HEK293 (cell line): ENCODE measurements at regions not wholly inside any gene's neighbourhood (a gene's known extent, or its start where the extent isn't known, plus 50 kb on each side); places are given as distances from the start of the nearest gene placed in this dataset.

Source experiments
- CTCF ChIA-PET: fragments of 350-600 bp; formaldehyde crosslinking; extraction: SDS; loops from one replicate; lab custom pipeline; 2021; ENCODE audit warnings: antibody characterized with exemption; lab: Yijun Ruan, JAX
- POLR2A ChIA-PET: fragments of 300-600 bp; formaldehyde crosslinking; extraction: SDS; loops from one replicate; lab custom pipeline; 2020; ENCODE audit warnings: antibody characterized with exemption, inconsistent platforms; lab: Yijun Ruan, JAX
- H3K27ac ChIP-seq: fragments of 200-500 bp; sonication (Bioruptor generic); 2 replicates; pipeline ENCODE4 v1.5.1; 2014; ENCODE audit warnings: low read depth, low read length, control low read depth, inconsistent platforms; ENCODE audit errors: extremely low read depth
- H3K36me3 ChIP-seq, 2 experiments: fragments of 200-500 bp in 1 of 2; sonication (Bioruptor generic) in 1 of 2; 1 replicate in 1 of 2; 2 replicates in 1 of 2; pipeline ENCODE4 v1.5.1; 2014 to 2017; ENCODE audit warnings: inconsistent platforms in 2 of 2, low read length in 2 of 2; ENCODE audit not compliant: control insufficient read depth in 2 of 2, insufficient read depth in 1 of 2
- H3K4me1 ChIP-seq: fragments of 200-500 bp; sonication (Bioruptor generic); 2 replicates; pipeline ENCODE4 v1.5.1; 2014; ENCODE audit warnings: mild to moderate bottlenecking, low read length, inconsistent platforms; ENCODE audit not compliant: control insufficient read depth, insufficient read depth
- H3K4me3 ChIP-seq: 2 replicates; pipeline ENCODE4 v1.5.1; 2011; ENCODE audit warnings: low read depth, mild to moderate bottlenecking, control low read depth, low read length, moderate library complexity
- H3K9me3 ChIP-seq: fragments of 200-500 bp; sonication (Bioruptor generic); 2 replicates; pipeline ENCODE4 v1.5.1; 2014; ENCODE audit warnings: low read depth, low read length, inconsistent platforms; ENCODE audit not compliant: control insufficient read depth, insufficient read depth
- GFI1B ChIP-seq: fragments of 450-650 bp; formaldehyde crosslinking; IDR thresholded peaks from 2 replicates; pipeline ENCODE4 v1.5.1; 2016; ENCODE audit warnings: missing biosample characterization, missing genetic modification characterization
- GLI2 ChIP-seq: fragments of 450-650 bp; formaldehyde crosslinking; IDR thresholded peaks from 2 replicates; pipeline ENCODE4; 2017; ENCODE audit warnings: missing biosample characterization, missing genetic modification characterization, low read depth, borderline replicate concordance
- GLIS1 ChIP-seq: fragments of 450-650 bp; formaldehyde crosslinking; IDR thresholded peaks from 2 replicates; pipeline ENCODE4 v1.5.1; 2016; ENCODE audit warnings: missing biosample characterization, missing genetic modification characterization
- KLF10 ChIP-seq: fragments of 450-650 bp; IDR thresholded peaks from 2 replicates; pipeline ENCODE4 v1.5.1; 2018; ENCODE audit warnings: missing biosample characterization, mild to moderate bottlenecking, missing genetic modification characterization
- KLF9 ChIP-seq: fragments of 450-650 bp; formaldehyde crosslinking; IDR thresholded peaks from 2 replicates; pipeline ENCODE4 v1.5.1; 2016; ENCODE audit warnings: missing biosample characterization, missing genetic modification characterization, low read depth
- MYNN ChIP-seq: fragments of 450-650 bp; formaldehyde crosslinking; IDR thresholded peaks from 2 replicates; pipeline ENCODE4 v1.5.1; 2016; ENCODE audit warnings: missing biosample characterization, missing genetic modification characterization, borderline replicate concordance
- REST ChIP-seq: fragments of 450-650 bp; formaldehyde crosslinking; IDR thresholded peaks from 2 replicates; pipeline ENCODE4 v1.5.1; 2016; ENCODE audit warnings: missing biosample characterization, missing genetic modification characterization
- SCRT1 ChIP-seq: fragments of 450-650 bp; formaldehyde crosslinking; IDR thresholded peaks from 2 replicates; pipeline ENCODE4 v1.5.1; 2016; ENCODE audit warnings: missing biosample characterization, missing genetic modification characterization, borderline replicate concordance
- SP3 ChIP-seq: fragments of 450-650 bp; formaldehyde crosslinking; IDR thresholded peaks from 2 replicates; pipeline ENCODE4 v1.5.1; 2016; ENCODE audit warnings: missing biosample characterization, missing genetic modification characterization
- TRIM28 ChIP-seq: IDR thresholded peaks from 2 replicates; pipeline ENCODE4 v1.6.1; 2011; ENCODE audit warnings: low read length, control low read depth, borderline replicate concordance
- ZBTB11 ChIP-seq: fragments of 450-650 bp; formaldehyde crosslinking; conservative IDR thresholded peaks from 2 replicates; pipeline ENCODE4 v1.5.1; 2016; ENCODE audit warnings: low read depth, missing biosample characterization, missing genetic modification characterization
- ZFHX2 ChIP-seq: fragments of 450-650 bp; formaldehyde crosslinking; conservative IDR thresholded peaks from 2 replicates; pipeline ENCODE4 v1.5.1; 2016; ENCODE audit warnings: missing biosample characterization, missing genetic modification characterization
- ZFP41 ChIP-seq: fragments of 450-650 bp; formaldehyde crosslinking; IDR thresholded peaks from 2 replicates; pipeline ENCODE4 v1.5.1; 2016; ENCODE audit warnings: missing biosample characterization, missing genetic modification characterization, borderline replicate concordance
- ZNF121 ChIP-seq: fragments of 450-650 bp; formaldehyde crosslinking; IDR thresholded peaks from 2 replicates; pipeline ENCODE4 v1.5.1; 2016; ENCODE audit warnings: missing biosample characterization, missing genetic modification characterization
- ZNF214 ChIP-seq: fragments of 450-650 bp; formaldehyde crosslinking; IDR thresholded peaks from 2 replicates; pipeline ENCODE4 v1.5.1; 2017; ENCODE audit warnings: missing biosample characterization, mild to moderate bottlenecking, missing genetic modification characterization, borderline replicate concordance
- ZNF223 ChIP-seq: fragments of 450-650 bp; formaldehyde crosslinking; IDR thresholded peaks from 2 replicates; pipeline ENCODE4 v1.5.1; 2016; ENCODE audit warnings: missing biosample characterization, missing genetic modification characterization
- ZNF335 ChIP-seq: fragments of 450-650 bp; formaldehyde crosslinking; conservative IDR thresholded peaks from 2 replicates; pipeline ENCODE4 v1.5.1; 2016; ENCODE audit warnings: missing biosample characterization, missing genetic modification characterization
- ZNF521 ChIP-seq: fragments of 450-650 bp; formaldehyde crosslinking; IDR thresholded peaks from 2 replicates; pipeline ENCODE4 v1.5.1; 2017; ENCODE audit warnings: missing biosample characterization, mild to moderate bottlenecking, missing genetic modification characterization
- ZNF548 ChIP-seq: fragments of 450-650 bp; formaldehyde crosslinking; IDR thresholded peaks from 2 replicates; pipeline ENCODE4 v1.5.1; 2016; ENCODE audit warnings: missing biosample characterization, missing genetic modification characterization
- ZNF624 ChIP-seq: fragments of 450-650 bp; formaldehyde crosslinking; IDR thresholded peaks from 2 replicates; pipeline ENCODE4 v1.5.1; 2017; ENCODE audit warnings: missing biosample characterization, missing genetic modification characterization
- ZNF777 ChIP-seq: fragments of 450-650 bp; formaldehyde crosslinking; IDR thresholded peaks from 2 replicates; pipeline ENCODE4 v1.5.1; 2017; ENCODE audit warnings: missing biosample characterization, missing genetic modification characterization, borderline replicate concordance
- ZNF830 ChIP-seq: fragments of 450-650 bp; IDR thresholded peaks from 2 replicates; pipeline ENCODE4 v1.5.0; 2018; ENCODE audit warnings: missing biosample characterization, missing genetic modification characterization, low read depth, mild to moderate bottlenecking, moderate library complexity
- ZSCAN23 ChIP-seq: fragments of 450-650 bp; formaldehyde crosslinking; IDR thresholded peaks from 2 replicates; pipeline ENCODE4 v1.5.1; 2016; ENCODE audit warnings: missing biosample characterization, missing genetic modification characterization
- ZSCAN4 ChIP-seq: fragments of 450-650 bp; formaldehyde crosslinking; IDR thresholded peaks from 2 replicates; pipeline ENCODE4 v1.5.1; 2017; ENCODE audit warnings: missing biosample characterization, missing genetic modification characterization
- ZXDB ChIP-seq: fragments of 450-650 bp; formaldehyde crosslinking; IDR thresholded peaks from 2 replicates; pipeline ENCODE4 v1.5.1; 2016; ENCODE audit warnings: missing biosample characterization, missing genetic modification characterization
- TF ChIP-seq, protein P1 (sequence below): fragments of 450-650 bp; formaldehyde crosslinking; IDR thresholded peaks from 2 replicates; pipeline ENCODE4 v1.5.1; 2016; ENCODE audit warnings: missing biosample characterization, missing genetic modification characterization
- TF ChIP-seq, protein P2 (sequence below): fragments of 450-650 bp; formaldehyde crosslinking; IDR thresholded peaks from 2 replicates; pipeline ENCODE4 v1.5.1; 2017; ENCODE audit warnings: missing biosample characterization, missing genetic modification characterization

DNA sequence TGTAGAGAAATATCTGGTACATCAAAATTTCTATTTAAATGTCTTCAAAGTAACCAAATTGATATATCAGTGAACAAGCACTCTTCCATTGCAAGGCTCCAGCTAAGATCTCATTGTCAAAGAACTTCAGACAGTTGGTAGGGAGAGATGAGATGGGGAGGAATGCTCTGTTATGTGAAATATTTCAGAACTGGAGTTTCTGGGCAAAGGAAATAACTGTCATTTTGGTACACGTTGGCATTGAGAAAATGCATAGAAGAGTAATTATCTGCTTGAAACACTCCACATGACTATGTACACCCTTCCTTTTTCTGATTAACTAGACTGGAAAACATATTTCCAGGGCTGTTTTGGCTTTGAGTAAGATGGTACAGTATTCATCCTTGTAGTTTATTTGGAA is 297.5 kb upstream of the RASGRP1 start:
- CTCF ChIA-PET: no interaction called here
- Histone ChIP-seq H3K9me3 (no peaks in the 10 kb centered on the region), H3K27ac (no peak overlapping the region), H3K4me3 (no peak overlapping the region), H3K36me3 (no peaks in the 10 kb centered on the region), H3K4me1 (no peaks in the 10 kb centered on the region)
- TF ChIP-seq ZNF121 (tag by site-specific recombination) (no peak), TRIM28 (no peak), ZFP41 (tag by site-specific recombination) (no peak), GFI1B (tag by site-specific recombination) (no peak), MYNN (tag by site-specific recombination) (no peak), ZSCAN4 (tag by site-specific recombination) (no peak), ZSCAN23 (tag by site-specific recombination) (no peak), ZXDB (tag by site-specific recombination) (no peak), ZNF830 (tag by site-specific recombination) (no peak), ZNF624 (tag by site-specific recombination) (no peak), ZNF223 (no peak), KLF9 (tag by site-specific recombination) (no peak), GLIS1 (tag by site-specific recombination) (no peak)
- TF ChIP-seq, protein P1, sequence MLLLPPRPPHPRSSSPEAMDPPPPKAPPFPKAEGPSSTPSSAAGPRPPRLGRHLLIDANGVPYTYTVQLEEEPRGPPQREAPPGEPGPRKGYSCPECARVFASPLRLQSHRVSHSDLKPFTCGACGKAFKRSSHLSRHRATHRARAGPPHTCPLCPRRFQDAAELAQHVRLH: no peak
- TF ChIP-seq, protein P2, sequence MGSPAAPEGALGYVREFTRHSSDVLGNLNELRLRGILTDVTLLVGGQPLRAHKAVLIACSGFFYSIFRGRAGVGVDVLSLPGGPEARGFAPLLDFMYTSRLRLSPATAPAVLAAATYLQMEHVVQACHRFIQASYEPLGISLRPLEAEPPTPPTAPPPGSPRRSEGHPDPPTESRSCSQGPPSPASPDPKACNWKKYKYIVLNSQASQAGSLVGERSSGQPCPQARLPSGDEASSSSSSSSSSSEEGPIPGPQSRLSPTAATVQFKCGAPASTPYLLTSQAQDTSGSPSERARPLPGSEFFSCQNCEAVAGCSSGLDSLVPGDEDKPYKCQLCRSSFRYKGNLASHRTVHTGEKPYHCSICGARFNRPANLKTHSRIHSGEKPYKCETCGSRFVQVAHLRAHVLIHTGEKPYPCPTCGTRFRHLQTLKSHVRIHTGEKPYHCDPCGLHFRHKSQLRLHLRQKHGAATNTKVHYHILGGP (tag by site-specific recombination): no peak
- POLR2A ChIA-PET: no interaction called here

- CTCF ChIA-PET: interaction anchor here (0.6 to 1.2 kb wide), 3 partner anchors 10 to 144 kb away, joined by 3 to 4 read pairs (median 3); no protein-coding TSS in a partner anchor
- TF ChIP-seq ZNF521 (tag by site-specific recombination) (no peak), ZNF548 (tag by site-specific recombination) (no peak), ZFHX2 (no peak), ZNF335 (tag by site-specific recombination) (no peak), ZNF777 (tag by site-specific recombination) (no peak), ZNF223 (no peak), GFI1B (tag by site-specific recombination) (no peak), ZNF214 (tag by site-specific recombination) (no peak), SP3 (tag by site-specific recombination) (no peak), KLF10 (tag by site-specific recombination) (no peak), SCRT1 (tag by site-specific recombination) (no peak), ZBTB11 (no peak), REST (tag by site-specific recombination) (no peak), GLI2 (tag by site-specific recombination) (no peak)
- TF ChIP-seq, all 188 proteins: peak for 0
- no peaks in the 10 kb centered on the region for H3K9me3 ChIP-seq
- H3K36me3 ChIP-seq: no peaks in the 10 kb centered on the region
- POLR2A ChIA-PET: no interaction called here
- no peak overlapping the region for H3K4me3 ChIP-seq
- no peak overlapping the region for H3K27ac ChIP-seq
- no peaks in the 10 kb centered on the region for H3K4me1 ChIP-seq
These were observed 298.8 kb upstream of the RASGRP1 start for GRCh38 chr15:38863381-38863780.
